ENCODE measurements at regions not wholly inside any gene's neighbourhood (a gene's known extent, or its start where the extent isn't known, plus 50 kb on each side); places are given as distances from the start of the nearest gene placed in this dataset.

DNA sequence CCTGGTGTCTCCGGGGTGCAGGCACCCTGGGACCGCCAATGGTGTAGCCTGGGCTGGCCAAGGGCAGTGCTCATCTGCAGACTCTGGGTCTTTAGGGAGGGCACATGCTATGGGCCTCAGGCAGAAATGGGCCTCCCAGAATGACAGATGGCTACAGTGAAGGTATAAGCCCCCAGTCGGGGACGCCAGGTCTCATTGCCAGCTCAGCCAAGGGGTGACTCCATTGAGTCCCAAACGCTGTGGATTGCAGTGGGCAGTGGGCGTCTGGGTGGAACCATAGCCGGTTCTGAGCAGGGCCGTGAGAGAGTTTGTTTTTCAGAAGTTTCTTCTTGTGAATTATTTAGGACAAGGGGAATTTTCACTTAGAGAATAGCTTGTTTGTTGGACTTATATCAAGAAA is 516.9 kb downstream of the TBC1D22A start:
- Histone ChIP-seq H3K27me3 (replicated peaks in 1 of 7) (peaks cover 0 to 45% (median 0%) of the 10 kb centered on the region in 7 donors), H3K4me3 (no peak overlapping the region), H3K9me3 (no peaks in the 10 kb centered on the region), H3K4me1 (no peaks in the 10 kb centered on the region), H3K27ac (no peak overlapping the region), H3K36me3 (no peaks in the 10 kb centered on the region)
- DNase-seq = no peak
- TF ChIP-seq POLR2AphosphoS5 (IDR thresholded peaks at IDR 0.05) (no peak), POLR2A (IDR thresholded peaks at IDR 0.05) (no peak), CTCF (IDR thresholded peaks at IDR 0.05 in 8 of 11, conservative IDR thresholded peaks at IDR 0.05 in 3 of 11) (no peak)
- intact Hi-C loops (cut with DNase I; ENCODE audit: low total_unique reads) = no loop called here
- WGBS, 5 donors = 84 to 92% (median 89%) methylated on average over 6 to 8 of the region's 8 CpGs

- peaks cover 0 to 39% (median 0%) of the 10 kb centered on the region in 7 donors for H3K27me3 ChIP-seq (replicated peaks in 1 of 7)
Observed at GRCh38 chr22:47278655-47279054, 516.2 kb downstream of the TBC1D22A start.

DNA sequence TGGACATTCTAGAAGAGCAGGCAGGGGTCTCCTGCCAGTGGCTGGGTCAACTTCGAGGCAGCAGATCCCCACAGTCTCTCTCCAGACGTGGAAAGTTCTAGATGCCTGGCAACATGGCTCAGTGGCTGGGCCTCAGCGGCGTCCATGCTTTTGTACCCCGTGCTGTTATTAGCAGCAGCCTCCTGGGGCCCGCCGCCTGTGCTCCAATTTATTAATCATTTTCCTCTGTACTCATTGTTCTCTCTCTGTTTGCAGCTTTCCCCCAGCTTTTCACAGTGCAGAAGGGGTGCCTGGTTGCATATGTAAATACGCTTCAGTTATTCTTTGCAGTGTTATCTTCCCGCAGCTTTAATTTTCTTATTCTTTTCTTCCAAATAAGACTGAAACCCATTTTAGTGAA is 515.1 kb downstream of the TBC1D22A start:
- intact Hi-C loops (cut with DNase I; ENCODE audit: low total_unique reads) = no loop called here
- Histone ChIP-seq H3K27ac (no peak overlapping the region), H3K36me3 (no peaks in the 10 kb centered on the region), H3K4me3 (no peak overlapping the region), H3K4me1 (no peaks in the 10 kb centered on the region), H3K9me3 (no peaks in the 10 kb centered on the region), H3K27me3 (replicated peaks in 1 of 7) (peaks cover 0 to 34% (median 0%) of the 10 kb centered on the region in 7 donors)
- TF ChIP-seq CTCF (IDR thresholded peaks at IDR 0.05 in 8 of 11, conservative IDR thresholded peaks at IDR 0.05 in 3 of 11) = no peak
- no peak for TF ChIP-seq POLR2AphosphoS5 (IDR thresholded peaks at IDR 0.05)
- no peak for TF ChIP-seq POLR2A (IDR thresholded peaks at IDR 0.05)
- WGBS, 5 donors = 83 to 94% (median 90%) methylated on average over 9 of the region's 9 CpGs
- DNase-seq = no peak

More at GRCh38 chr22:47278655-47279054, 516.2 kb downstream of the TBC1D22A start:
- Histone ChIP-seq H3K36me3 (no peaks in the 10 kb centered on the region), H3K4me1 (no peaks in the 10 kb centered on the region), H3K27ac (no peak overlapping the region), H3K9me3 (no peaks in the 10 kb centered on the region), H3K4me3 (no peak overlapping the region)
- no peak for DNase-seq
- 81 to 93% (median 88%) methylated on average over 10 to 12 of the region's 12 CpGs for WGBS, 5 donors
- intact Hi-C loops (cut with DNase I; ENCODE audit: low total_unique reads) = no loop called here
- no peak for TF ChIP-seq POLR2AphosphoS5 (IDR thresholded peaks at IDR 0.05)
- no peak for TF ChIP-seq CTCF (IDR thresholded peaks at IDR 0.05 in 8 of 11, conservative IDR thresholded peaks at IDR 0.05 in 3 of 11)
- no peak for TF ChIP-seq POLR2A (IDR thresholded peaks at IDR 0.05)

DNA sequence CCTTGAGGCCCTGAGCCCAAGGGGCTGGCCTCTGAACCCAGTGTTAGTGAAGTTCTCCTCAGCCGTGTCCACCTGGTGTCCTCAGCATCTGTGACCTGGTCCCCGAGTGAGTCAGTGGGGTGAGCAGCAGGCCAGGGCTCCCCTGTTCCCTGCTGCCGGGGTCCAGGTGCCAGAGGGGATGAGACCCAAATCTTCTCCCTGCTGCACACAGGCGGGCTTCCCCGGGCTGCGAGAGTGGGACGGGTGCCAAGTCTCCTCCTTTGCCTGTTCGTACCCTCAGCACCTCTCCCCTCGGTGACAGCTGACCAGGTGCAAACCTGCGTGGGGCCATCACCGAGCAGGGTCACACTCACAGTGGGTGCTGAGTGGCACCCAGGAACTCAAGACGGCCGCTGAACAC is 514.5 kb downstream of the TBC1D22A start:
- H3K36me3 ChIP-seq = no peaks in the 10 kb centered on the region
- no peaks in the 10 kb centered on the region for H3K4me1 ChIP-seq
- WGBS, 5 donors = 78 to 95% (median 91%) methylated on average over 11 to 13 of the region's 13 CpGs
- no peak for DNase-seq
- intact Hi-C loops (cut with DNase I; ENCODE audit: low total_unique reads) = no loop called here
- H3K27me3 ChIP-seq (replicated peaks in 1 of 7) = peaks cover 0 to 32% (median 0%) of the 10 kb centered on the region in 7 donors
- H3K4me3 ChIP-seq = no peak overlapping the region
- no peaks in the 10 kb centered on the region for H3K9me3 ChIP-seq
- TF ChIP-seq POLR2AphosphoS5 (IDR thresholded peaks at IDR 0.05) (no peak), CTCF (IDR thresholded peaks at IDR 0.05 in 8 of 11, conservative IDR thresholded peaks at IDR 0.05 in 3 of 11) (no peak), POLR2A (IDR thresholded peaks at IDR 0.05) (no peak)
- H3K27ac ChIP-seq = no peak overlapping the region

Data from spleen (tissue), 11 donors.